Right cardiac atrium (tissue), 5 donors: ENCODE measurements at regions not wholly inside any gene's neighbourhood (a gene's known extent, or its start where the extent isn't known, plus 50 kb on each side); places are given as distances from the start of the nearest gene placed in this dataset.

Source experiments
- ATAC-seq, 2 donors: fragments of 200-7000 bp; cut with Tn5 transposase; one replicate each; pipeline versions ENCODE4 v1.8.0 to v1.9.1; 2020; ENCODE audit warnings: moderate library complexity in 2 of 2, mild to moderate bottlenecking in 1 of 2
- DNase-seq, 3 donors: peaks; one replicate each; pipeline ENCODE4 v3.0.0-alpha.2; 2020
- H3K27ac ChIP-seq: one replicate; pipeline ENCODE4 v1.5.1; 2013; ENCODE audit warnings: mild to moderate bottlenecking, low read length, control low read depth, moderate library complexity
- H3K27me3 ChIP-seq: one replicate; pipeline ENCODE4 v1.6.1; 2013; ENCODE audit not compliant: control insufficient read depth, insufficient read depth
- H3K4me1 ChIP-seq: one replicate; pipeline ENCODE4 v1.6.1; 2013; ENCODE audit warnings: low read length; ENCODE audit not compliant: control insufficient read depth, insufficient read depth
- H3K4me3 ChIP-seq: one replicate; pipeline ENCODE4 v1.5.1; 2013; ENCODE audit warnings: low read length, control low read depth
- H3K9me3 ChIP-seq: one replicate; pipeline ENCODE4 v1.6.1; 2013; ENCODE audit warnings: low read length; ENCODE audit not compliant: control insufficient read depth
- WGBS: extraction: QIAGEN DNeasy Blood & Tissue Kit; methylation state at CpG from one replicate; pipeline ENCODE4 v1.1.7; 2013; 5-methylcytosine and 5-hydroxymethylcytosine counted together
- intact Hi-C, 4 donors: fragments of 100-400 bp; cut with DNase I; formaldehyde crosslinking; loops; one replicate each; pipeline versions ENCODE4 v1.11.0 to v1.14.0; 2022 to 2023
- donor health status: healthy with polysubstance abuse.
- donor health status: DM: no; HTN: yes; CAD: no.
- donor health status: DM: no; HTN: no; CAD: no.
- donor health status: DM: no; HTN: yes; CAD: no; lungs with severe emphysema.
- donor health status: DM: yes; HTN: yes; CAD: no.

DNA sequence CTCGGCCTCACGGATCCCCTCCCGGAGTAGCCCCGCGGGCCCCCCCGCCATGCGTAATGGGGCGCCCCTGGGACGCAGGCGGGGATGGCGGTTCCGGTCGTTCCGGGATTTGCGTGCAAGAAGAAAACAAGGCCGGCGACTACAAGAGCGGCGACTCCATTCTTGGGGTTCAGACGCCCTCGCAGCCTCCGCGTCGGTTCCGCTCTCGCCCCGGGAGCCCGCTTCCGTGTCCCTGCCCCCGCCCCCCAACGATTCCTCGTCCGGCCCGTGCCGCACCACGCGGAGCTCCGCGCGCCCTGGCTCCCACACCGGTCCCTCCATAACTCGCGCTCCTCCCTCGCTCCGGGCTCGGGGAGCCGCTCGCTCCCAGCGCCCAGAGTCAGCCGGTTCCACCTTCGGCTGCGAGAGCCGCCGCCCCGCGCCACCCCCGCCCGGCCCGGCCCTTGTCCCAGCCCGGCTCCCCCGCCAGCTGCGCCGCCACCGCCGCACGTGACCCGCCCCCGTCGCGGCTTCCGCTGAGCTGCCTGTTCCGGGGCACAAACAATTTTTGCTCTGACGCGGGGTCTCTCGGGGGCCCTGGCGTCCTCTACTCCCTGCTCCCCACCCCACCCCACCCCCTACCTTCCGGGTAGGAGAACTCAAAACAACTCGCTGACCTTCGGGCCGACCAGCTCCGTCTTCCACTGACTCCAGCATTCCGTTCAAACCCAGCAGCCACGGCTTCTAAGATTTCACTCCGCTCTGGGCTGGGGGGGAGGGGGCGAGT is 78.8 kb upstream of the BCOR start:
- H3K4me1 ChIP-seq, result peaks cover 5% of the 10 kb centered on the region
- intact Hi-C loops, result loop anchor here in 3 of 4 donors (5.0 to 10.0 kb wide), 3 partner anchors 88 to 362 kb away; no protein-coding TSS in a partner anchor
- DNase-seq, result peak; percentile 80 to 91 (median 91)
- H3K4me3 ChIP-seq, result peak overlapping the region; percentile 73
- whole genome bisulfite sequencing, result under 1% methylated on average over 84 of the region's 85 CpGs
- no peaks in the 10 kb centered on the region for H3K27me3 ChIP-seq
- H3K27ac ChIP-seq, result peak overlapping the region; percentile 98
- ATAC-seq, result peak; percentile 60 to 61
- H3K9me3 ChIP-seq, result no peaks in the 10 kb centered on the region

DNA sequence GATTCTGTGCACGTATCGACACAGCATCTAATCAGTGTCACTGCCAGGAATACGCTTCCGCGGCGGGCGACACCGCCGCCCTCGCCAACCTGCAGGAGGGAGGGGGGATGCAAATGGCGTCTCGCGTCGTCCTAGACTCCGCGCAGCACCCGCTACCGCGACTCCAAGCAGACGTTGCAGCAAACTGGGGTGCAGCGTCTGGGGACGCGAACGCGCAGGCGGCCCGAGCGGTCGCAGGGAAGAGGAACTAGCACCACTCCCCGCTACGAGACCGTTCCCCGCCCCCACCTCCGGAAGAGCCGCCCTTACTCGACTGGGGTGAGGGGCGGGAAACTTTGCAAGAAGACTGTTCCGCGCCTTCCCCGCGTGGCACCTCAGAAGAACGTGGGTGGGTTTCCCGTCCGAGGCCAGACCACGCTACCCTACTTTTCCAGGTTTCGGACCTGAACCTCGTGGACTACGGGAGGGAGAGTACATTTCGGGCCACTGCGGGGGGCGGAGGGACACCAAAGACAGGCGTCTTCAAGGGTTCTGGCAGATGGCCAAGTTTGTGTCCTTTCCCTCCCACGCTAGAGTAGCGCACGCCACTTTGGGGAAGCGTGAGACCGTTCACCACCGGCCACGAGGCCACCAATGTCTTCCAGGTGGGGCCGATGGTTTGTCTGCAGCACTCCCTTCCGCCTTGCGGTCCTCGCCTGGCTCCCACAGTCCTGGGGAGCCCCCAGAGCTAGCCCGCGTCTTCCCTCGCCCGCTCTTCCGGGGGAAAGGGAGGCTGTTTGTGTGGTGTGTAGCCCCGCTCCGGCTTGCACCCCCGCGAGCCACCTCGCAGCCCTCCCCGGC is 78.0 kb upstream of the BCOR start:
- intact Hi-C loops, result loop anchor here in 3 of 4 donors (5.0 to 10.0 kb wide), 3 partner anchors 89 to 361 kb away; no protein-coding TSS in a partner anchor
- H3K27ac ChIP-seq, result peak overlapping the region; percentile 98
- peak overlapping the region; percentile 73 for H3K4me3 ChIP-seq
- DNase-seq (peak; percentile 80 to 92 (median 91)), ATAC-seq (peak; percentile 55 to 63)
- no peaks in the 10 kb centered on the region for H3K27me3 ChIP-seq
- H3K4me1 ChIP-seq, result peaks cover 5% of the 10 kb centered on the region
- under 1% methylated on average over 74 of the region's 74 CpGs for WGBS
- H3K9me3 ChIP-seq, result no peaks in the 10 kb centered on the region

DNA sequence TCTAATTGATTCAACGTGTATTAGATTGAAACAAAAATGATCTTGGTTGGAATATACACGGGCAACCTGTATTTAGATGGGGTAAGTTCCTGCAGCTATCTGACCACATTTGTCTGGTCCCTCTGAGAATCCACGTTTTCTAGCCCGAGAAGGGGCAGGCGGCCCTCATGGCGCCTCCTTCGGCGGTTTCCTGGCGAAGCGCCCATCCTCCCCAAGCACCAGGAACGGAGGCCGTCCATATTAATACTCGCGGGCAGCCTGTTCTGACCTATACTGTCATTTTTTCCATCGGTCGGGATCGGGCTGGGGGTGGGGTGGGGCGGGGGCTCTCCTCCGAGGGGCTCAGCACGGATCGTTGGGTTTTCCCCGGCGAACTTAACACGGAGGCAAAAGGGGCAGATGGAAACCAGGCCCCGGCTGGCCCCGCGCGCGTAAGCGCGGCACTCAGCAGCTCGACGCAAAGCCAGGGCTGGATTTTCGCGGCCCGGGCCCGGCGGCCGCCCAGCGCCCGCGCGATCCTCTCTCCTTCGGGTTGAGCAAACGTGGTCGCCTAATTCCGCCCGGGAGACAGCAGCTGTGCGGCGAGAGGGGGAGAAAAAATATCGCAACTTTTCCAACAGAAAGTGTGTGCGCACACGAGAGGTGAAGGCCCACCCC is 77.2 kb upstream of the BCOR start:
- Histone ChIP-seq H3K4me1 (peaks cover 5% of the 10 kb centered on the region), H3K27ac (peak overlapping the region; percentile 98), H3K4me3 (peak overlapping the region; percentile 73), H3K9me3 (no peaks in the 10 kb centered on the region), H3K27me3 (no peaks in the 10 kb centered on the region)
- intact Hi-C loops, result loop anchor here in 3 of 4 donors (5.0 to 10.0 kb wide), 4 partner anchors 90 to 360 kb away; no protein-coding TSS in a partner anchor
- WGBS, result under 1% methylated on average over 53 of the region's 53 CpGs
- DNase-seq, result peak; percentile 67 to 84 (median 82)
- peak; percentile 40 for ATAC-seq

DNA sequence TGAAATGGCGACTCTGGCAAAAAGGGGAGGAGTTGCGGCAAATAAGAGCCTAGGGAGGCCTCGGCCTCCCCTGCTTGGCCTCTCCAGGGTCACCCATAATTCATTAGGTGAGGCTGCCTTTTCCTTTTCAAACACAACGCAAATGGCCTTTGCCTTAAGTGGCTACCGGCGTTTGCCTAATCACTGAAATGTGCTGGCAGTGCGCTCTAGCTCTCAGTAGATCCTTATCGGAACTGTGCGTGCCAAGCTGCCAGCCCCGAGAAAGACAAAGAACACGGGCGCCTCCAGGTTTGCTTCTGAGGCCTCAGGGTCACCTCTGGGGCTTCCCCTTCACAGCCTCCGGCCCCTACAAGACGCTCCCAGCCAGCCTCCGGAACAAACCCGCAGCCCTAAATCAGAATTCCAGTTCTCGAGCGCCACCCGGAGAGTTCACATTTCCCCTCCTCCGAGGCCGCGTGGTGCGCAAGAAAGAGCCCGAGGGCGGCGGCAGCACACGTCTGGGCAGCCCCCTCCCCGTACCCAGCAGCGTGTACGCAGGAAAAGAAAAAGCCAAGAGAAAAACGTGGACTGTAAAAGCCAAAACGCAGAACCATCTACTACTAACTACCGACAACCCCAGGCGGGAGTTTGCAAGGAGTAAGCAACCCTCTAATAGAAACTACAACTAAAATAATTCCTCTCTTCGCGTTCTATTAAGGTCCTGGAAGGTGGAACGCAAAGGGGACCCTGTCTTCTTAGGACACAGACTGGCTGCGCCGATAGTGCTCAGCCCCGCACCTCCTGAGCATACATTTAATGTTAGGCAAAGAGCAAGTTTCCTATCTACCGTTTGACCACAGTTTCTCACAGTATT is 76.5 kb upstream of the BCOR start:
- H3K27ac ChIP-seq, result peak overlapping the region; percentile 98
- intact Hi-C loops, result loop anchor here in 3 of 4 donors (5.0 to 10.0 kb wide), 3 partner anchors 91 to 359 kb away; no protein-coding TSS in a partner anchor
- H3K4me3 ChIP-seq, result peak overlapping the region; percentile 73
- DNase-seq (peak in 2 of 3 donors; percentile 64 to 74), ATAC-seq (no peak)
- no peaks in the 10 kb centered on the region for H3K27me3 ChIP-seq
- peaks cover 5% of the 10 kb centered on the region for H3K4me1 ChIP-seq
- WGBS, result 29% methylated on average over 41 of the region's 41 CpGs
- no peaks in the 10 kb centered on the region for H3K9me3 ChIP-seq

GRCh38 chrX:40173143-40174000 is 75.6 kb upstream of the BCOR start:
- Histone ChIP-seq H3K27me3 (no peaks in the 10 kb centered on the region), H3K4me3 (no peak overlapping the region), H3K27ac (peak overlapping the region; percentile 98), H3K4me1 (peaks cover 5% of the 10 kb centered on the region), H3K9me3 (no peaks in the 10 kb centered on the region)
- DNase-seq, result no peak
- no peak for ATAC-seq
- WGBS, result 81% methylated on average over 17 of the region's 17 CpGs
- intact Hi-C loops, result loop anchor here in 3 of 4 donors (5.0 to 10.0 kb wide), 3 partner anchors 91 to 359 kb away; no protein-coding TSS in a partner anchor

GRCh38 chrX:40172401-40173142 is 74.8 kb upstream of the BCOR start:
- WGBS, result 3% methylated on average over 58 of the region's 60 CpGs
- Histone ChIP-seq H3K27ac (peak overlapping the region; percentile 53), H3K9me3 (no peaks in the 10 kb centered on the region), H3K27me3 (no peaks in the 10 kb centered on the region), H3K4me3 (peak overlapping the region; percentile 26), H3K4me1 (peaks cover 5% of the 10 kb centered on the region)
- intact Hi-C loops, result loop anchor here in 3 of 4 donors (5.0 to 10.0 kb wide), 3 partner anchors 92 to 358 kb away; no protein-coding TSS in a partner anchor
- peak; percentile 41 to 54 for ATAC-seq
- peak; percentile 75 to 90 (median 90) for DNase-seq

DNA sequence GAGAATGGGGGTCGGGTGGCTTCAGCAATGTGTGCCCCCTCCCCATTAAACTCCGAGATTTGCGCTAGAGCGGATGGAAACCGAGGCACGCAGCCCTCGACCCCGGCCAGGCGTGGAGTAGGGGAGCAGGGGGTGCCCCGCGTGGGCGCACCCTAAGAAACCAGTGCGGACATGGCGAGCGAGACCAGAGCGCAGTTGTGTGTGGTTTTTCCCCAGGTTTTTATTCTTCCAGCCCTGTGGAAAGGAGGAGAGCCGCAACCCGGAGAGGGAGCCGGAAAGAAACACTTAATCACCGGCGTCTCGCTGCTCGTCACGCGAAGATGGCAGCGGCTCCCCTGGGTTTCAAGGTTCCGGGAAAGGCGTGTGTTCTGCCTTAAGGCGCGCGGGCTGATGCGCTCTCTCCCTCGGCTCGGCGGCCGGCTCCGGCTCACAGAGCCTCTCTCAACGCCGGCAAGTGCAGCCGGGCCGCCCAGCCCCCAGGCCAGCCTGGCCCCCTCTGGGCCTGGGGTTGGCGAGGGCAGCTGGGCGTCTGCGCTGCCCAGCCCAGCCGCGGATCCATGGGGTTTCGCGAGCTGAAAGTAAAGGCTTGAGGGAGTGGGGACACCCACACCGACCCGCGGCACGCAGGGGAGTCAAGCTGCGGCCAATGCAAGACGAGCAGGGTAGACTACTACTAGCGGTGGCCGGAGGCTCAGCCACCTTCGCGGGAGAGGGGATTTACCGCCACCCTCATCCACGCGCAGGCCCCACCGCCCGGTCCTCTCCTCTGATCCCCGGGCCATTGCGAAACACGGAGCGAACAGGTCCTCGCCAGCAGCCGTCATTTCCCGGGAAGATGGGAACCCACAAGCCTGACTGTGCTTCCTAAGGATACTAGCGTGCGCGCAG is 74.0 kb upstream of the BCOR start:
- peaks cover 5% of the 10 kb centered on the region for H3K4me1 ChIP-seq
- ATAC-seq (peak; percentile 8 to 19), DNase-seq (peak; percentile 62 to 82 (median 72))
- intact Hi-C loops, result loop anchor here in 3 of 4 donors (5.0 to 10.0 kb wide), 3 partner anchors 93 to 357 kb away; no protein-coding TSS in a partner anchor
- no peaks in the 10 kb centered on the region for H3K9me3 ChIP-seq
- H3K4me3 ChIP-seq, result peak overlapping the region; percentile 26
- no peaks in the 10 kb centered on the region for H3K27me3 ChIP-seq
- 3% methylated on average over 73 of the region's 73 CpGs for WGBS
- peak overlapping the region; percentile 53 for H3K27ac ChIP-seq

- H3K27me3 ChIP-seq, result no peaks in the 10 kb centered on the region
Measured at GRCh38 chrX:40170830-40171512, 73.2 kb upstream of the BCOR start.

More at GRCh38 chrX:40170830-40171512, 73.2 kb upstream of the BCOR start:
- DNase-seq, result peak in 1 of 3 donors; percentile 64
- peak overlapping the region; percentile 46 for H3K27ac ChIP-seq
- ATAC-seq, result no peak
- intact Hi-C loops, result loop anchor here in 3 of 4 donors (5.0 to 10.0 kb wide), 3 partner anchors 94 to 356 kb away; no protein-coding TSS in a partner anchor
- peak overlapping the region; percentile 26 for H3K4me3 ChIP-seq
- peaks cover 5% of the 10 kb centered on the region for H3K4me1 ChIP-seq
- 33% methylated on average over 17 of the region's 17 CpGs for whole genome bisulfite sequencing
- no peaks in the 10 kb centered on the region for H3K9me3 ChIP-seq
